Psoas muscle (tissue), 7 donors: ENCODE measurements at regions not wholly inside any gene's neighbourhood (a gene's known extent, or its start where the extent isn't known, plus 50 kb on each side); places are given as distances from the start of the nearest gene placed in this dataset.

ENCODE experiments used
- ATAC-seq, 4 donors: fragments of 200-7000 bp; cut with Tn5 transposase; one replicate each; pipeline ENCODE4 v1.9.1; 2020; ENCODE audit warnings: moderate library complexity in 3 of 4, mild to moderate bottlenecking in 2 of 4
- DNase-seq, 2 donors: peaks; one replicate each; pipeline ENCODE4 v3.0.0-alpha.2; 2020
- H3K27ac ChIP-seq: fragments of 200-600 bp; one replicate; pipeline ENCODE4 v1.8.0; 2022
- H3K27me3 ChIP-seq, 3 donors: fragments of 200-600 bp in 1 of 3; one replicate each; pipeline versions ENCODE4 v1.6.1 to v1.8.0; 2013 to 2022; ENCODE audit warnings: low read length in 2 of 3, mild to moderate bottlenecking in 2 of 3, moderate library complexity in 1 of 3; ENCODE audit not compliant: insufficient read depth in 3 of 3
- H3K36me3 ChIP-seq, 2 donors: fragments of 200-600 bp in 1 of 2; one replicate each; pipeline versions ENCODE4 v1.6.1 to v1.8.0; 2013 to 2022; ENCODE audit warnings: low read depth in 1 of 2, mild to moderate bottlenecking in 1 of 2, moderate library complexity in 1 of 2; ENCODE audit not compliant: insufficient read depth in 1 of 2
- H3K4me1 ChIP-seq: fragments of 200-600 bp; one replicate; pipeline ENCODE4 v1.8.0; 2022
- H3K4me3 ChIP-seq: fragments of 200-600 bp; one replicate; pipeline ENCODE4 v1.8.0; 2022; ENCODE audit warnings: mild to moderate bottlenecking
- H3K9me3 ChIP-seq: fragments of 200-600 bp; one replicate; pipeline ENCODE4 v1.8.0; 2022
- CTCF ChIP-seq: fragments of 200-600 bp; IDR thresholded peaks from one replicate; pipeline ENCODE4 v1.8.0; 2022; ENCODE audit warnings: antibody characterized with exemption
- WGBS, 3 donors: extraction: QIAGEN DNeasy Blood & Tissue Kit; methylation state at CpG; one replicate each; pipeline versions ENCODE4 v1.1.6 to v1.1.7; 2013; 5-methylcytosine and 5-hydroxymethylcytosine counted together
- intact Hi-C, 2 donors: fragments of 100-400 bp; cut with DNase I; formaldehyde crosslinking; loops; one replicate each; pipeline versions ENCODE4 v1.11.0 to v1.14.2; 2022
- donor health status: healthy with polysubstance abuse.
- donor health status: DM: no; HTN: no; CAD: no; lungs with moderate emphysema.
- donor health status: Bipolar disorder and iron deficiency.
- donor health status: healthy.
- donor health status: DM: yes; HTN: yes; CAD: no.
- donor health status: DM: no; HTN: no; CAD: no.
- donor health status: DM: yes; HTN: yes; CAD: no.

GRCh38 chr14:87196436-87196835, 796.5 kb downstream of the GALC start:
- Histone ChIP-seq H3K36me3 (no peaks in the 10 kb centered on the region), H3K27ac (no peak overlapping the region), H3K4me1 (no peaks in the 10 kb centered on the region), H3K9me3 (no peaks in the 10 kb centered on the region), H3K4me3 (no peak overlapping the region), H3K27me3 (no peaks in the 10 kb centered on the region)
- no peak for TF ChIP-seq CTCF
- WGBS, 3 donors, result 73 to 75% (median 75%) methylated on average over 3 of the region's 3 CpGs
- no peak for ATAC-seq
- intact Hi-C loops, result no loop called here
- no peak for DNase-seq

GRCh38 chr14:87187786-87188185, 805.2 kb downstream of the GALC start:
- Histone ChIP-seq H3K4me3 (no peak overlapping the region), H3K9me3 (no peaks in the 10 kb centered on the region), H3K36me3 (no peaks in the 10 kb centered on the region), H3K27ac (no peak overlapping the region), H3K27me3 (no peaks in the 10 kb centered on the region), H3K4me1 (no peaks in the 10 kb centered on the region)
- WGBS, 3 donors, result 73 to 80% (median 77%) methylated on average over 4 of the region's 4 CpGs
- no peak for DNase-seq
- no peak for TF ChIP-seq CTCF
- intact Hi-C loops, result no loop called here
- no peak for ATAC-seq

GRCh38 chr14:87186737-87187136, 806.2 kb downstream of the GALC start:
- WGBS, 3 donors, result 67 to 69% (median 69%) methylated on average over 5 of the region's 5 CpGs
- H3K9me3 ChIP-seq, result no peaks in the 10 kb centered on the region

GRCh38 chr14:87185961-87186560, 806.9 kb downstream of the GALC start:
- ATAC-seq (no peak), DNase-seq (no peak)
- H3K36me3 ChIP-seq, result no peaks in the 10 kb centered on the region
- no peaks in the 10 kb centered on the region for H3K4me1 ChIP-seq
- H3K9me3 ChIP-seq, result no peaks in the 10 kb centered on the region
- H3K27ac ChIP-seq, result no peak overlapping the region
- TF ChIP-seq CTCF, result no peak
- no peaks in the 10 kb centered on the region for H3K27me3 ChIP-seq
- intact Hi-C loops, result no loop called here
- H3K4me3 ChIP-seq, result no peak overlapping the region
- WGBS, 3 donors, result 45 to 56% (median 46%) methylated on average over 10 of the region's 10 CpGs

More at GRCh38 chr14:87186737-87187136, 806.2 kb downstream of the GALC start:
- no peak overlapping the region for H3K4me3 ChIP-seq
- H3K4me1 ChIP-seq, result no peaks in the 10 kb centered on the region
- ATAC-seq, result no peak
- no peak for TF ChIP-seq CTCF
- intact Hi-C loops, result no loop called here
- no peaks in the 10 kb centered on the region for H3K27me3 ChIP-seq
- no peaks in the 10 kb centered on the region for H3K36me3 ChIP-seq
- no peak overlapping the region for H3K27ac ChIP-seq
- DNase-seq, result no peak

- Histone ChIP-seq H3K9me3 (no peaks in the 10 kb centered on the region), H3K36me3 (no peaks in the 10 kb centered on the region), H3K27ac (no peak overlapping the region), H3K27me3 (no peaks in the 10 kb centered on the region), H3K4me3 (no peak overlapping the region), H3K4me1 (no peaks in the 10 kb centered on the region)
- no peak for ATAC-seq
- TF ChIP-seq CTCF, result no peak
- DNase-seq, result no peak
- 65 to 72% (median 66%) methylated on average over 4 of the region's 4 CpGs for WGBS, 3 donors
- intact Hi-C loops, result no loop called here
Observed at GRCh38 chr14:87184180-87184579, 808.8 kb downstream of the GALC start.
